ENCODE measurements at regions not wholly inside any gene's neighbourhood (a gene's known extent, or its start where the extent isn't known, plus 50 kb on each side); places are given as distances from the start of the nearest gene placed in this dataset.

DNA sequence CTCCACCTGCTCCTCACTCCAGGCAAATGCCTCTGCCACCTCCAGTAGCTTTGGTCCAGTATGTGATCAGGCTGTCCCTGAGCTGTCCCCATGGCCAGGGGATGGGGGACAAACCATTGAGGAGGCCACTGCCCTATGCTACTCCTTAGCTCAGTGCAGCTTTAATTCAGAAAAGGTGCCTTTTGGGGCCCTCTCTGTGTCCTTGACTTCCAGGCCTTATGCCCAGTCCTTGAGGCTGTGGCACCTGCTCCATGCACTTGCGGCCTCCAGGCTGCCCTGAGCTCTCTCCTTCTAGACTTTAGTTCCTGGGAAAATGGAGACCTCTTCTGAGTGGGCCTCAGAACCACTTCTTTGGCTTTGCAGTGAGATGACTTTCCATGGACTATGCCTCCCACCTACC, 650.8 kb upstream of the CELF2 start:
- DNase-seq = no peak

DNA sequence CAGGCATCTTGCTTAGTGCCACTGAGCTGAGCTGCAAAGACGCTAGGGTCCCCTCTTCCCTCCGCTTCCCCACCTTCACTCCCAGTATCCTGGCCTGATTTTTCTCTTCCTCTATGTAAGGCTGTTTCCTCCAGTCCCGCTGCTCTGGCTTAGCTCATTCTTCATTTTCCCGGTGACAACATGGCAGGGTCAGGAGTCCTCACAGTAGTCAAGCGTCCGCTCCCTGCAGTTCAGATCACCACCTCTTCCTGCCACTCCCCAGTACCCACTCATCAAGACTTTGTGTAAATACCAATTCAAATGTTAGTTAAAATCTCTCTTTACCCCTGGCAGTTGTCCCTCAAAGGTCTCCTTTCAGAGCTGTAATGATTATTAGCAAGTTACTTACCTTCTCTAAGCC, 650.4 kb upstream of the CELF2 start:
- DNase-seq = no peak

DNA sequence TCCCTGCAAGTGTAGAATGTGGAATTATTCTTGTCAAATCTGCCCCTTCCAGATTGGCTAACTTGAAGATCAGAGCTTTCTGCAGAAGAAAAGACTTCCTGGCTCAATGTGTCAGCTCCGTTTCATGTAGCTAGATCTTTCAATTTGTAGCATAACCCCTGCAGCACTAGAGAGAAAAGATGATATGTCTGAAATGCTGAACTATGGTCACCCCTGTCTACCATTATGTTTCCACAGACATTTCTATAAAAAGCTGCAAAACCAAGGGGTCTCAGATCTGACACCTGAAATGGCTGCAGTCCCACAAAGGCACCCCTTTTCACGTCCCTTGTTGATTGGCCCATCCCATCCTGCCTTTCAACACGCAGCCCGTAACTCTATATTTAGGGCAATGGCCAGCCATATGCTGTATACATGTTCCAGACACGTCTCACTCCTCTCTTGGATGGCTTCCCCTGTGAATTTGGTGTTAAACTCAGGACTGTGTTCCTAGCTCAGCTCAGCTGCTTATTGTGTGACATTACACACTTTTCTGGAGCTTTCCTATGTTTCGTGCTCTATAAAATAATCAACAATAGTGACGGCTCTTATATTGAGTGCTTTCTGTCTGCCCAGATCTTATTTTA, 648.6 kb upstream of the CELF2 start:
- DNase-seq = no peak

DNA sequence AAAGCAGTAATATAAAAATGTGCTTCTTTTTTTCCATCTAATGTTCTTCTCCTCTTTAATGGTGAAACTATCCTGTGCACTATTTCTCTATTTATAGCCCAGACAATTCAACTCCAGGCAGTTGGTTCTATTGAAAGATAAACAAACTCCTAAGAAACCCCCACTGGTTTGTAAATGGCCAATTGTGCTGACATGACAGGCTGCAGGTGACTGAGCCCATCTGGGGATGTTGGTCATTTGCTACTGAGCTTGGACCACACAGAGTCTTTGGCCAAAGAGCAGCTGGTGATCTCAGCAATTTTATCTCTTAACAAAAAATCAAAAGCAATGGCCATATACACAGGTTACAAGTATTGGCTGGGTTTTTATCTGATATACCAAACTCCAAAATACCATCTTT, 631.8 kb upstream of the CELF2 start:
- DNase-seq = no peak

DNA sequence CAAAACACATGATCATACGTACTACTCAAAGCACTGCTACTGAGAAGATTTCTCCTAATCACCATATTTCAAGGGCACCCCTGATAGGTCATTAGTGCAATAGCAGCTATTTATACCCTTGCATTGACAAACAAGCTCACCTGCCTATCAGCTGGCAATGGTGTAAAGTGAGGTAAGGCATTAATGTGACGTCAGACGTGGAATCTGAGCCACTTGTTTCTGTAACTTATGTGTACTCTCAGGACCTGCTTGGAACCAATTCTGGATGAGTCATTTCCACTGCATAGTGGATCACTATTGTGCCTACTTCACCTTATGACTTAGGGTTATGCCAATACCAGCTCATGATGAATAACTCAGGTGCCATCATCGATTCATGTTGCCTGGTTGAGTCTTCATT, 628.5 kb upstream of the CELF2 start:
- no peak for DNase-seq

DNA sequence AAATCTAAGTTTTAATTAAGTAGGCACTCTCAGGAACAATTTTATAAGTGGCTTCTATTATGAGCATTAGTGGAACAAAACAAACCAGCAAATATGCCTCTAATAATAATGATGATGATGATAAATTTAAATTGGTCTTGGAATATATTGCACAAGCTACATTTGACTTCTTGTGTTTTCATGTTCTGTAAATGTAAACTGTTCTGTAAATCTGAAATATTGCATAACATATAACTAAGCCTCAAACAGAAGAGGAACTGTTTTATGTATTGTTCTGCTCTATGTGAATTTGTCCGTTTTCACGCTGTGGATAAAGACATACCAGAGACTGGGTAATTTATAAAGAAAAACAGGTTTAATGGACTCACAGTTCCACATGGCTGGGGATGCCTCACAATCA, 625.2 kb upstream of the CELF2 start:
- DNase-seq = no peak

DNA sequence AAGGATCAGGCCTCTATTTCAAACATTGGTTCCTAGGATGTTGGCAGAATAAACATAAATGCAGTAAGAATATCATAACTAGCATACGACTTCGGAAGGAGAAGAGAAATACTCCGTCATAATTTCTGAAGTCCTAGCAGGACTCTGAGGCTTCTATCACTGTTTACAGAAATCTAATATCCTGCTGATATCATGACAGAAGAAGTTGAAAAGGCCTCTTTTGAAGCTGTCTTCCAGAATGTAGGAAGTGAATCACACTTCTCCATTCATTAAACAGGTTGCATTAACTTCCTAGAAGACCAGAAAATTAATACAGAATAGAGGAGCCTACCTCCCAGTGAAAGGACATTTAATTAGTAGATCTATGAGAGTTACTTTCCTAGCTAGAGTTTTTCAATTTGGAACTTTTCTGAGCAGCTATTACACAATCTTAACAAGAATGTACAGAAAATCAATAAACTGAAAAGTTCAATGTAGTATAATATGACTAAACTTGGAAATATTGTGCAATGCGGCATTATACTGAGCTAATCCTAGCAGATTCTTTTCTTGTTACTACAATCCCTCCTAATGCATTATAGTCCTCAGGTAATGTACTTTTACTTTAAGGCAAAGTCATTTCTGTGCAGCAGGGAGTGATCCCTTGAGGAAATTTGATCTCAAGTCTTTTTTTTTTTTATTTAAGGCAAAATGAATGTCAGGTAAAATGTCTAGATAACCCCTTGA, 622.6 kb upstream of the CELF2 start:
- DNase-seq = no peak

DNA sequence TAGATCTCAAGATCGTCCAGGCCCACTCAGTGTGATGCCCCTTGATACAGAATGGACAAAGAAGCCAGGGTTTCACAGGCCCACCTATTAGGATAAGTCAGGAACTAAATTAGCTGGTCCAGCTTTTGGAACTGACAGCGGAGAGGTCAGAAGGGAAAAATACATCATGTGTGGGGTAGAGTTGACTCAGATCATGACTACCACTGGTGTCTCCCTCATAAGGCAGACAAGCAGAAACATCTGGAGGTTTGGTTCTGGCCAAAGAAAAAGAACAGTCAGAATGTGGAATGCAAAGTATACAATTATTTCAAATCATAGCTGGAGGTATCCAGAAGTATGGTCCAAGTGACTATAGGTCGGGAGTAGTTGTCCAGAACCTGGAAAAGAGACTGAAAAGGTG, 621.1 kb upstream of the CELF2 start:
- DNase-seq = no peak

DNA sequence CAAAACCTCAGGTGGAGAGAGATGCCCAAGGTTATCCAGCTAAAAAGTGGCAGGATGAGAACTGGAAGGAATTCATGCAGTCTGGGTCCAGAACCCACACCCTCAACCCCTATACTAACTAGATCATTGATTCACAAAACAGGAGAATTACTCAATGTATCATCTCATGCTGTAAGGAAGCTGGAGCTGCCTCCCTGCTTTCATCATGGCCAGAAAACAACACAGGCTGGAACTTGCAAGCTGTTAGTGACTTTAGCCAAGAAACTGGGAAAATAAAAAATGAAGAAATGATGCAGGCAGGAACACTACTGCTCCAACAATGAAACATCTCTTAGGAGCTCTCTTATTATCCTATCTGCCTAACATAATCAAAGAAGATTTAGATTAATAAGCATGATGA, 619.8 kb upstream of the CELF2 start:
- no peak for DNase-seq

DNA sequence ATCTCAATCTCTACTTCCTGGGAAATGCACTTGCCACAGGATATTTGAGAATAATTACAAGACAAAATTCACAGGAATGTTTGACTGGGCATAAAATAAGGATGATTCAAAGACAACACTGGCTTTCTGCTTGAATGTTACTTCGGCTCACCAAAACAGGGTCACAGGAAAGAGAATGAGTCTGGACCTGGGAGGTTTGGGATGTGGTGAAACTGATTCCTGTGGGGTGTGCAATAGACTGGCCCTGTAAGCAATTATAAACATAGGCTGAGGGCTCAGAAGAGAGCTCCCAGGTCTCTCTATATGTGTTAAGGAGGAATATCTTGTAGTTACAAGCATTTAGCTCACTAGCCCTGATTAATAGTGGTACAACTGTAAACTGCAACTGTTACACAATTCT, 613.9 kb upstream of the CELF2 start:
- no peak for DNase-seq

DNA sequence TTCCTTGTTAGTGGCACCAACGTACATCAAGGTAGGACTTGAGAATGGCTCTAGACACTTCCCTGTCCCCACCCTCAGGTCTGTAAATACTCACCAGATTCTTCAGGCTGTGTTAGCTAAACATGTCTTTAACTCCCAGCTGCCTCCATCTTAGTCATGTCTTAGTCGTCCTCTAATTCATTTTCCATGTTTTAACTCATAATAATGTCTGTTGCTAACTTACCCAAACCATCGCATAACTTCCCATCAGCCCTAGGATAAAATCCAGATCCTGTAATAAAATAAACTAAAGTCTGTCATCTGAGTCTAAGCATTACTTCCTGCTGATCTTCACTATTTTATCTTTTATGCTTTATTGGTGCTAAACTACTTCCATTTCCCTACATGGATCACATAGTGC, 600.0 kb upstream of the CELF2 start:
- no peak for DNase-seq

DNA sequence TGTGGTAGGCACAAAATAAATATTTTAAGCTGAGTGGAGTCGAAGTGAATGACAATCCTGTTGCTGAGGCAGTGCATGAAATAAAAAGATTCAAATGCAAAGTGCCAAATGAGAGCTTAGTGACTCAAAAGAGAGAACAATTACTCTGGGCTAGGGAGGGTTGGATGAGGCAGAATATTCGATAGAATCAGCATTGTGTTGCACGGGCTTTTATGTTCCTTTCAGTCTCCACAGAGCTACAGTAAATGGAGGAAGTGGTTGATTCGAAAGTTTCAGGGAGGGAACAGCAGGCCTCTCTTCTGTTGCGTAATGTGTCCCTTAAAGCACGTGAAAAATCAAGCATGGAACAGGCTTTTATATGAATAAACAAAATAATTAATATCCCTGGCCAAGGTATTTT, 599.3 kb upstream of the CELF2 start:
- no peak for DNase-seq

DNA sequence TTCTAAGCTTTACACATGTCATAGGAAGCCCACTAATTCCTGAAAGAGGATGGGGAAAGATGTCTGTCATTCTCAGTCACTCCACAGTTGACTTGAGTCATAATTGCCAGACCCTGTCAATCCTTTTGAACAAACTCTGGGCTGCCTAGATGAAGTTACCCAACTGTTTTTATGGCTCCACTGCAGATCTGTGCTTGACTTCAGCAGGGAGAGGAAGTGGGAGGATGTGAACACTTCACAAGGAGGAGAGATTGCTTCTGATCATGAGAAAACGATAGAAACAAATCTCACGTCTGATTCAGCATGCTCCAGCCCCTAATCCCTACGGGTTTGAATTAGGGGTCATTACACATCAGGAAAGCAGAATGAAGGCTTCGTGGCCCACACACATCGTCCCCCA, 596.6 kb upstream of the CELF2 start:
- DNase-seq = no peak

DNA sequence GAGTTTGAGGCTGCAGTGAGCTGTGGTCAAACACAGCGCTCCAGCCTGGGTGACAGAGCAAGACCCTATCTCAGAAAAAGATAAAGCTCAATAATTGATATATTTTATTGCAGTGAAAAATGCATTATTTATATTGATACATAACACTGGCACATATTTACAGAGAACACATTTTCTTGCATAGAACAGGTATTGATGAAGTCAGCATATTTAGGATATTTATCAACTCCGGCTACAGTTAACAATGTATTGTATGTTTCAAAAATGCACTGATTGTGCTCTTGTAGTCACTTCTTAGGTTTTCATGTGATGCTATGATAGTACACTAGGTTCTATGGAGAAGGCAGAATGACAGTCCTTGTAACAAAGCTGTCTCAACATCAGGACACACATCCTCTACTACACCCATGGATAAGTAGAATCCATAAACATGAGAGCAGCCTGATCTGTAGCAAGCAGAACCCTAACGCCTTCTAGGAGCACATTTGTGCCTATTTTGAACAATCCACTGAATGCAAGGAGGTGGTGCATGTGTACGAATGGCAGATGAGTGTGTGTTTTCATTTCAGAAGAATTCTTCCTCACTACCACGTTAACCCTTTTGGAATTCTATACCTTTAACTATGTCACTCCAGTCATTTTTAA, 586.1 kb upstream of the CELF2 start:
- DNase-seq = no peak

DNA sequence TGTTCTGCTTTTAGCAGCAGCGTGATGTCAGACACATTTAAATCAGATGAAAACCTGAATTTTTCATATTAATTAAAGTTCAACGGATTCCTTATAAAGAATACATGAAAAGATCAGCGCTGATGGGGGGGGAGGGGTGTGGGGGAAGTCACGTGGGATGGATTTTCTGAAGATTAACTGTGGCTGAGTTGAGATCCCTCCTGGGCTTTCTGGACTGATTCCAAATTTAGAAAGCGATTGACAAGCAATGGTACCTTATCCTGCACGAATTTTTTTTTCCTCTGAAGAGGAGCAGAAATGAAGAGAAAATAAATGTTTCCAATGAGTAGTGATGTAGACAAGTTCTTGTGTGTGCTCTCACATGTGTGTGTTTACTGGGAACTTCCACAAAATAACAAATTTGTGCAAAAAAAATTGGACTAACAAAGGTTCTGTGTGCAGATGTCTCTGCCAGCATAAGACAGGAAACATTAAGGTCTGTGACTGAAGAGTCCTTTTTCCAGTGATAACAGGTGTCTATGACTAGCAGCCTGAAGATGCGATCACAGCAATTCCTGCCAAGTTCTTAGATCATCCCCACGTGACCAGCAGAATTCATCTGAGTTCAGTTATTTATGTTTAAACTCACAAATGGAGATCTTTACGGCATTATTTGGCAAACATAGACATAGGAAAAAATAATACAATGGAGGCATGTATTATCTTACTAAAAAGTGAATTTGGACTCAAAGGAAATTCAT, 585.2 kb upstream of the CELF2 start:
- no peak for DNase-seq

DNA sequence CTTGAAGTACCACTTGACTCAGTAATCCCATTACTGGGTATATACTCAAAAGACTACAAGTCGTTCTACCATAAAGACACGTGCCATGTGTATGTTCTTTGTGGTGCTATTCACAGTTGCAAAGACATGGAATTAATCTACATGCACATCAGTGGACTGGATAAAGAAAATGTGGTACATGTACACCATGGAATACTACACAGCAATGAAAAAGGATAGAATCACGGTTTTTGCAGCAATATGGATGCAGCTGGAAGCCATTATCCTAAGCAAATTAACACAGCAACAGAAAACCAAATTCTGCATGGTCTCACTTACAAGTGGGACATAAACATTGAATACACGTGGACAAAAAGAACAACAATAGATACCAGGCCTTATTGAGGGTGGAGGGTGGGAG, 583.4 kb upstream of the CELF2 start:
- DNase-seq = no peak

DNA sequence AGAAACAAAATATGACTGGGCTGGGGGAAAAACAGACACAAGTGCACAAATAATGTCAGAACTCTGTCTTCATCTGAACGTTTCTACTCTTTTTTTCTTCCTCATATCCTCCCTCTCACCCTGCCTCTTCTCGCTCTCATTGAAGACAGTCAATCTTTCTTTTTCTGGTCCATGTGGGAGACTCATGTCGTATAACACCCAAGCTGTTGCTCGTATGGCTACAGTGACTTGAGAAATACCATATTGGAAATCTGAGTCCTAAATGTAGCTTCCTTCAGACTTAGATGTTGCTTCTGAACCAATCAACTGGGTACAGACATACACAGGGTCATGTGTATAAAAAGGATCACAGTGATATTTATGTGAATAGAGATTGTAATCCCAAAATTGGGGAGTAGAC, 579.8 kb upstream of the CELF2 start:
- DNase-seq = no peak

DNA sequence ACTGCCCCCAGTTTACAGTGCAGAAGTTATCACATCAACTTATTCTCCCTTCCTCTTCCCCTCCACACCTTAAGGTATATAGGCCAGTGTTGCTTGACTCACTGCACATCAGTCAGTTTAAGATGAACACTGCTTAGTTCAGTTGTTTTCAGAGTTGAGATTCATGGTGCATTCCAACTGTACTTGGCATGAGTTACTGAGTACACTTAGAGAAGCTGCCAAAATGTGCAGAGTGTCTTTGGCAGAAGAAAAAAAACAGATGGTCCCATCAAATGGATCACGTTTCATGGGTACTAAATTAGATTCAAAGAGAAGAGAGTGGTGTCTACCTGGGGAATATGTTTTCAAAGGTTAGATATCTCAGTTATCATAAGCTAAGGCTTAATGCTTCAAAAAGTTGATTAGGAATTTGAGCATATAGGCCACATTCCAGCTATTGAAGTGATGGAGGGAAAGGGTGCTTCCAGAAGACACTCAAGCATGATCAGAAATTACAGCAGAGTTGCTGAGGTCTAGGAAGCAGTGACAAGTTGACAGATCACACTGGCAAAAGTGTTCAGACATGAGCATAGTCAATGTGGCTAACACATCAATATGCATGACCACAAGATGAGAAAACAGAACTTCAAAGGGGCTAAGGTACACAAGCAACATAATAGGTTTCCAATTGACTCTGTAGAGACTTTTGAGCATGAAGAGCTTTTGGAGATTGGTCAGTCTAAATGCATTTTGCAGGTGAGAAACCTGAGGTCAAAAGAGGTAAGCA, 579.2 kb upstream of the CELF2 start:
- no peak for DNase-seq

DNA sequence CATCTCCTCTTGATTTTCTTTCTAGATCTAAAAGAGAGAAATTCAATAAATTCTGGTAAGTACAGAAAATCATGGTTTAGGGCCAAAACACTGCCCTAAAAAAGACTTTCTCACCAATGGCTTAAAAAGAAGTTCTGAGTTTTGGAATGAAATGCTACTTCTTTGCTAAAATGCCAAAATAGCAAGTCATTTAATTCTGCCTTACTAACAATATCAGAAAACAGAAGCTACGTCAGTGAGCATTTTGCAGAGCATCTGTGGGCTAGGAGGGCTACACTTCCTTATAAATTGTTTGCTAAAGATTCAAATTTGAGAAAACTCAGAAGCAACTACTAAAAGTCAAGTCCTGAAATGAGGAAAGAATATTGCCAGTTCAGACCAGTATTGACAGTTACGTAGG, 560.8 kb upstream of the CELF2 start:
- DNase-seq = no peak

DNA sequence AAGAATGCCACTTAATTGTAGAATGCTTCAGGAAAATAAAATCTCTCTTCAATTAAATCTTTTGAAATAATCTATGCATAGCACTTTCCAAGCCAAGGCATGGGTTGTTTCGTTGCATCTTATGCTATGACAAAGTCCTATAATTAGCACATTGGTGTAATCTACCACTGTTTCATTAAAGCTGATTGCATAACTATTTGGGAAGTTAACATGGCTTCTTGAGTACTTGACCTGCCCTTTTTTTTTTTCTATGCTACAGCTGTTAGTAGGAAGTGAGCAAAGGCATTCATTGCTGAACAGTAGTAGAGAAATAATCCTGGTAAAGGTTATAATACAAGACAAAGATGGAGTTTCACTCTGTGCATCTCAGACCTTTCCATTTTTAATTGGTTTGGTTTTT, 557.2 kb upstream of the CELF2 start:
- no peak for DNase-seq

DNA sequence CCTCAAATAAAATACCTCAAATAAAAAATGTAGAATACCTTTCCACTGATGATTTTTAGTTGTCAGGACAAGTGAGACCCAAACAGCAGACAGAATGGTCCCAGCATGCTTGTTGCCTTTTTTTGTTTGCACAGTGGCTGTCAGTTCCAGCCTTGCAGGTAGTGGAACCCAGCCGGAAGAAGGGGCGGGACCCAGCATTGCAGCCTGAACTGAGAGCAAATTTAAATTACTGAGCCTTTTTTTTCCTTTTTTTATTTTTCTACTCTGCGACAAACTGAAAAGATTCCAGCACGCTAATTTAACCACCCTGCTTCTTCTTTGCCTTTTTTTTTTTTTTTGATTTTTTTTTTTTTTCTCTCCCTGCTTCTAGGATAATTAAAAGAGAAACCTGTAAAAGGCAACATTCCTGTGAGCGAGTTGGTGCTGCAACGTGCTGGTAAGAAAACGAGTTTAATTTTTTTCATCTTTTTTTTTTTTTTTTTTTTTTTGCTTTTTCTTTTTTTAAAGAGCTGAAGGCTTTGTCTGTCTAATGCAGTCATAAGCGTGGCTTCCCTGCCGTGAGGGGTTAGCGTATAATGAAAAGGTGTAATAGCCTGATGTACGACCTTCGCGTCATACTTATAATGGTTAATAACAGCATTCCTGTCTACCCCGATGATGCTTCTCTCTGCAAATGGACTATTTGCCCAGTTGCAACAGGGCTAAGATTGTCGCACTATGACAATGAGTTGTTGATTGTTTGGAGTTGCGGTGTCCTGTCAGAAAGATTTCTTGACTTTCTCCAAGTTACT, 555.3 kb upstream of the CELF2 start:
- DNase-seq = no peak

DNA sequence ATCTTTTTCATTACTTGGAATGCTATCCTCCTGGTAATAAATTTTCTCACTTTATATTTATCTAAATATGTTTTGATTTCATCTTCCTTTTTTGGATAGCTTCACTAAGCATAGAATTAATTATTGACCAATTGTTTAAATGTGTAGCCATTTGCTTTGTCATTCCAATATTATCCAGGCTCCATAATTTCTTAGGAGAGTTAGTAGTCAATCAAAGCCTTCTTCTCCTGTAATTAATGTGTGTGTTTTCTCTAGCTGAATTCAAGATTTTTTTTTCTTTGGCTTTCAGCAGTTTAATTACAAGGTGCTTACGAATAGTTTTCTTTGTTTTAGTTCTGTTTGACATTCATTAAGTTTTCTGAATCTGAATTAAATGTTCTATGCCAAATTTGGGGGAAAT, 545.9 kb upstream of the CELF2 start:
- DNase-seq = no peak

Measured in 8988T (cell line).